Ascending aorta (tissue), 2 donors: ENCODE measurements at regions not wholly inside any gene's neighbourhood (a gene's known extent, or its start where the extent isn't known, plus 50 kb on each side); places are given as distances from the start of the nearest gene placed in this dataset.

Experiments
- DNase-seq, 2 donors: peaks; one replicate each; pipeline ENCODE4 v3.0.0-alpha.2; 2019; ENCODE audit warnings: low spot score in 2 of 2
- H3K27ac ChIP-seq, 2 donors: fragments of 200-600 bp; sonication (generic); one replicate each; pipeline ENCODE4 v1.5.1; 2016 to 2017; ENCODE audit warnings: mild to moderate bottlenecking in 1 of 2
- H3K27me3 ChIP-seq: fragments of 200-600 bp; sonication (generic); one replicate; pipeline ENCODE4 v1.5.1; 2017
- H3K36me3 ChIP-seq, 2 donors: fragments of 200-600 bp; sonication (generic); one replicate each; pipeline ENCODE4 v1.5.1; 2016
- H3K4me1 ChIP-seq, 2 donors: fragments of 200-600 bp; sonication (generic); one replicate each; pipeline ENCODE4 v1.5.1; 2016 to 2017; ENCODE audit warnings: mild to moderate bottlenecking in 1 of 2
- H3K4me3 ChIP-seq, 2 donors: fragments of 200-600 bp; sonication (generic); one replicate each; pipeline ENCODE4 v1.5.1; 2016 to 2017; ENCODE audit warnings: mild to moderate bottlenecking in 1 of 2
- H3K9me3 ChIP-seq, 2 donors: fragments of 200-600 bp; sonication (generic); one replicate each; pipeline ENCODE4 v1.5.1; 2016
- CTCF ChIP-seq, 3 experiments: fragments of 200-600 bp in 2 of 3; fragments of 450-650 bp in 1 of 3; sonication (generic) in 2 of 3; IDR thresholded peaks; one replicate each; pipeline ENCODE4 v1.5.1; 2016 to 2019; ENCODE audit warnings: antibody characterized with exemption in 3 of 3, mild to moderate bottlenecking in 1 of 3, moderate library complexity in 1 of 3
- intact Hi-C: fragments of 100-400 bp; cut with DNase I; formaldehyde crosslinking; loops from one replicate; pipeline ENCODE4 v1.15.1; 2023

DNA sequence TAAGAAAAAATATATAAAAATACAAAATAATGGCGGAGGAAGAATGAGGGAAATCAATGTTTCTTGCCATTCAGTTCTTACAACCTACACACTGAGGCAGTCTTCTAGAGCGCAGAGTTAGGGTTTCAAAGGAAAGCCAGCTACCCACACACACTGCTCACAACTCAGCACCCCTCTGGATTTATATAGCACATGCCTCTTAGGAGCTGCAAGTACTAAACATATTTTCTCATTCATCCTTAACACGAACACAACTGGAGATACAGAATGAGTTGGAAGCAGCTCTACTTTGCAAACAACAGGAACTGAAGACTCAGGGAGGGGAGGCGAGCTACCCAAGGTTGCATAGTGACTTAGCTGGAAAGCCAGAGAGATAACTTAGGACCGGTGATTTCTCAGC lies 293.8 kb downstream of the CTTN start:
- Histone ChIP-seq H3K27ac (no peak overlapping the region), H3K36me3 (no peaks in the 10 kb centered on the region), H3K27me3 (no peaks in the 10 kb centered on the region), H3K4me1 (no peaks in the 10 kb centered on the region), H3K4me3 (no peak overlapping the region), H3K9me3 (no peaks in the 10 kb centered on the region)
- DNase-seq: no peak
- TF ChIP-seq CTCF (IDR thresholded peaks at IDR 0.05): no peak
- intact Hi-C loops: no loop called here

DNA sequence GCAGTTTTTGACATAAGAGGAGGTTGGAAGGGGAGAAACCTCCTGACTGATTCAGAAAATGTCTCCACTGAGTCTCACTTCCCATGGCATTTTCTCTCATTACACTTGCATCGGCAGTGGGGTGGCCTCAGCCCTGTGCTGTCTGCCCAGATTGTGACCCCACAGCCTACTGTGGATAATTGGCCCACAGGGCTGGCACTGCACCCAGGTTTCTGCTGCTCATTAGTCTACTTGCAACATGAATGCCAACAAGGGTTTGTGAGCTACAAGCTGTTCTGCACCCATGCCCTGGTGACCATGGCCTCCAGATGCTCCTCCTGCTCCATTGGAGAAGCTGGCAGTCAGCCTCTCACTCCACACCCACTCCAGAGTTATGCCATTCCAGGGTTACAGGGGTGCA lies 296.0 kb downstream of the CTTN start:
- Histone ChIP-seq H3K4me3 (no peak overlapping the region), H3K27ac (no peak overlapping the region), H3K27me3 (no peaks in the 10 kb centered on the region), H3K36me3 (no peaks in the 10 kb centered on the region), H3K4me1 (no peaks in the 10 kb centered on the region), H3K9me3 (no peaks in the 10 kb centered on the region)
- no peak for TF ChIP-seq CTCF (IDR thresholded peaks at IDR 0.05)
- no peak for DNase-seq
- intact Hi-C loops: no loop called here

GRCh38 chr11:70695086-70695960 lies 297.0 kb downstream of the CTTN start:
- Histone ChIP-seq H3K36me3 (no peaks in the 10 kb centered on the region), H3K4me1 (no peaks in the 10 kb centered on the region), H3K4me3 (no peak overlapping the region), H3K9me3 (no peaks in the 10 kb centered on the region), H3K27ac (no peak overlapping the region), H3K27me3 (no peaks in the 10 kb centered on the region)
- intact Hi-C loops: no loop called here
- no peak for DNase-seq
- no peak for TF ChIP-seq CTCF (IDR thresholded peaks at IDR 0.05)

DNA sequence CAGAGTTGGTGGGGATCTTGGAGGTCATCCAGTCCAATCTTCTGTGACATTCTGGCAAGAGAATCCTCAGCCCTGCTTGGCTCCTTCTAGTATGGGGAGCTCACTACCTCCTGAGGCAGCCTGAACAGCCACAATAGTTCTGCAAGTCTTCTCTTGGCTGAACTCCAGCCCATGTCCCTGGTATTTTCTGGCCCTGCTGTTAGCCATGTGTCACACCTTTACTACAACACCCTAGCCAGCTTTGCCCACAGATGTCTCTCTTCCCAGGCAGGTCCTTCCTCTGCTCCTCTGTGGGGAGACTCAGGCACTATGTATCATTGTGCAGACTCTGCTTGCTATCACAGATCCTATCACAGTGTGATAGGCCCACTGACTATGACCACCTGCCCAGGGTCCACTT lies 297.7 kb downstream of the CTTN start:
- Histone ChIP-seq H3K27ac (no peak overlapping the region), H3K4me1 (no peaks in the 10 kb centered on the region), H3K4me3 (no peak overlapping the region), H3K36me3 (no peaks in the 10 kb centered on the region), H3K9me3 (no peaks in the 10 kb centered on the region), H3K27me3 (no peaks in the 10 kb centered on the region)
- intact Hi-C loops: no loop called here
- no peak for TF ChIP-seq CTCF (IDR thresholded peaks at IDR 0.05)
- no peak for DNase-seq

GRCh38 chr11:70696564-70696963 lies 298.2 kb downstream of the CTTN start:
- H3K4me3 ChIP-seq: no peak overlapping the region
- no peak for DNase-seq
- H3K36me3 ChIP-seq: no peaks in the 10 kb centered on the region
- intact Hi-C loops: no loop called here
- H3K4me1 ChIP-seq: no peaks in the 10 kb centered on the region
- H3K27me3 ChIP-seq: no peaks in the 10 kb centered on the region
- H3K27ac ChIP-seq: no peak overlapping the region
- H3K9me3 ChIP-seq: no peaks in the 10 kb centered on the region
- no peak for TF ChIP-seq CTCF (IDR thresholded peaks at IDR 0.05)
